ENCODE measurements at regions not wholly inside any gene's neighbourhood (a gene's known extent, or its start where the extent isn't known, plus 50 kb on each side); places are given as distances from the start of the nearest gene placed in this dataset.

DNA sequence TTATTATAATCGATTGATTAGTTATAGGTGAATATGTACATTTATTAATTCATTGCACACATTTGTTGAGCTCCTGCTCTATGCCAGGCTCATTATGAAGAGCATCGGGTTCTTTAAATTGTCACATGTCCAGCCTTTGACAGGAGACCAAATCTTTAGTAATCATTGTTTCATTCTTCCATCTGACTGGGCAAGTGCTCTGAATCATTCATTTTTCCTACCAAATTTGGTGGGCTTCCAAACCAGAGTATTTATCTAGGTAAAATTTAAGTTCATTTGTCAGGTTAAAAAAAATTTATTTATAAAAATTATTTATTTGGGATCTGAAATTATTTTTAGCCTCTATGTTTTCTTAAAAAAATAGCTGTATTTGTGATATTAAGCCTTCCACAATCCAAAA is 404.9 kb upstream of the MMS22L start:
- ATAC-seq = no peak
- TF ChIP-seq ZFP30 (CRISPR knock-in tag; IDR thresholded peaks at IDR 0.05) (no peak), CSDC2 (CRISPR knock-in tag; IDR thresholded peaks at IDR 0.05) (no peak), ZNF70 (CRISPR knock-in tag; IDR thresholded peaks at IDR 0.05) (no peak), ZNF565 (CRISPR knock-in tag; conservative IDR thresholded peaks at IDR 0.05; ENCODE audit: low read depth) (no peak)
- TF ChIP-seq, protein P1, sequence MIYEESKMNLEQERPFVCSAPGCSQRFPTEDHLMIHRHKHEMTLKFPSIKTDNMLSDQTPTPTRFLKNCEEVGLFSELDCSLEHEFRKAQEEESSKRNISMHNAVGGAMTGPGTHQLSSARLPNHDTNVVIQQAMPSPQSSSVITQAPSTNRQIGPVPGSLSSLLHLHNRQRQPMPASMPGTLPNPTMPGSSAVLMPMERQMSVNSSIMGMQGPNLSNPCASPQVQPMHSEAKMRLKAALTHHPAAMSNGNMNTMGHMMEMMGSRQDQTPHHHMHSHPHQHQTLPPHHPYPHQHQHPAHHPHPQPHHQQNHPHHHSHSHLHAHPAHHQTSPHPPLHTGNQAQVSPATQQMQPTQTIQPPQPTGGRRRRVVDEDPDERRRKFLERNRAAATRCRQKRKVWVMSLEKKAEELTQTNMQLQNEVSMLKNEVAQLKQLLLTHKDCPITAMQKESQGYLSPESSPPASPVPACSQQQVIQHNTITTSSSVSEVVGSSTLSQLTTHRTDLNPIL (CRISPR knock-in tag; IDR thresholded peaks at IDR 0.05; ENCODE audit: low read depth) = no peak

DNA sequence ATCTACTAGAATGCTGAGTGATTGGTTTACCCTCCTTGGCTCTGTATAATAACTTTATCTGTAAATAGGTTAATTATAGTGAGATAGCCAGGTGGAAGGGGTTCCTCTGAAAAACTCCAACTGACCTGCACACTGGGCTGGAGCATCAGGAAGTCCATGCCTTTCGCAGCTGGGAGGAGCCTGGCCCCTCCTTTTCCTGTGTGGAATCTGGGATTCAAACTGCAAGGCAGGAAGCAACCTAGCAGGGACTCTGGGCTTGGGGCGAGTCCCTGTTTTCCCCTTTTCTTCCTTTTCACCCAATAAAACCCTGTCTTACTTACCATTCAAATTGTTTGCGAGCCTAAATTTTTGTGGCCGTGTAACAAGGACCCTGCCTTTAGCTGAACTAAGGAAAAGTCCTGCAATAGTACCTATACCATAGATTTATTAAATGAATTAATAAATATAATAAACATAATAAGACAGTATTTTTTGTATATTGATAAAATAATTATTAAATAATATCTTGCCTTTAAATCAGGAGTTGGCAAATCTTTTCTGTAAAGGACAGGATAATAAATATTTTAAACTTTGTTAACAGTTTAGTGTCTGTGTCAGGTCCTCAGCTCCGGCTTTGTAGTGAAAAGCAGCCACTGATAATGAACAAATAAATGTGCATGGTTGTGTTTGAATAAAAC is 406.2 kb upstream of the MMS22L start:
- no peak for ATAC-seq
- TF ChIP-seq PATZ1 (CRISPR knock-in tag; IDR thresholded peaks at IDR 0.05; ENCODE audit: borderline replicate concordance) (no peak), ISL1 (CRISPR knock-in tag; IDR thresholded peaks at IDR 0.05) (no peak), ZFP3 (CRISPR knock-in tag; IDR thresholded peaks at IDR 0.05) (no peak), ZNF8 (CRISPR knock-in tag; IDR thresholded peaks at IDR 0.05) (no peak)

DNA sequence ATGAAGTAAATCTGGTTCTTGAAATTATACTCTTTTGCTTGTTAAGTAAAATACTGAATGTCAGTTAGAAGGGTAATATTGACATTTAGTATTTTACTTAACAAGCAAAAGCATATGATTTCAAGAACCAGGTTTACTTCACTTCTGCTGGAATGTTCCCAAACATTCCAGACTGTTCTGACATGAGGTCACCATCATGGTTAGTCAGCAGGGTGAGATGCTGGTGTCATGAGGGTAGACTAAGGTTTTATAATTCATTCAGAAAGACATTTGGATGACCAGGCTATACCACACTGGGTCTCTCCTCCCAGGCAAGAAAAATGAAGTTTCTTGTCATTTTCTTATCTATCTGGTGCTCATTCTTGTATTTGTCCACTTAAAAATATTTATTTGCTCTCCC is 414.4 kb upstream of the MMS22L start:
- TF ChIP-seq ISL1 (CRISPR knock-in tag; IDR thresholded peaks at IDR 0.05) (peak; percentile 26; the same call in 1 of the 2 replicates), GLIS3 (CRISPR knock-in tag; IDR thresholded peaks at IDR 0.05) (no peak), SNAI2 (CRISPR knock-in tag; IDR thresholded peaks at IDR 0.05) (no peak)
- peak; percentile 68; the same call in 2 of the 3 replicates for ATAC-seq

DNA sequence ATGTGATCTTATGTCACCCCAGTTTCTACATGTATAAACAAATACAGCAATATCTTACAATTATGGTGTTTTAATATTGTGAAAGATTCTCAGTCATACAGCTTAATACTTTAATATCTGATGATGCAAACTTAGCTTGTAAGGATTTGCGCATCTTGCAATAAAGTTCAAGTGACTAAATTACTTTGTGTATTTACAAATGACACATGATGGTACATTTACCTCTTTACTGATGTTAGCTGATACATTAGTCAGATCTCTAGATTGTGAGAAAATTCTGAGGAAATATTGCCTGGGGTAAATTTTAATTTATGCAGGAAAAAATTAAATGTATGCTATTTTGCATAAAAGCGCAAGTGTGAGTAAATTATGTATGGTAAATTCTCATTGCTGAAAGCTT is 418.8 kb upstream of the MMS22L start:
- TF ChIP-seq ZFP30 (CRISPR knock-in tag; IDR thresholded peaks at IDR 0.05) = no peak
- TF ChIP-seq BACH2 (CRISPR knock-in tag; IDR thresholded peaks at IDR 0.05; ENCODE audit: borderline replicate concordance) = no peak
- no peak for TF ChIP-seq ISL1 (CRISPR knock-in tag; IDR thresholded peaks at IDR 0.05)
- TF ChIP-seq TCF4 (CRISPR knock-in tag; IDR thresholded peaks at IDR 0.05; ENCODE audit: borderline replicate concordance) = no peak
- no peak for TF ChIP-seq ZFP3 (CRISPR knock-in tag; IDR thresholded peaks at IDR 0.05)
- TF ChIP-seq ZC3H10 (CRISPR knock-in tag; IDR thresholded peaks at IDR 0.05) = no peak
- TF ChIP-seq ARNTL (CRISPR knock-in tag; IDR thresholded peaks at IDR 0.05; ENCODE audit: borderline replicate concordance, low read depth) = no peak
- TF ChIP-seq ZNF565 (CRISPR knock-in tag; conservative IDR thresholded peaks at IDR 0.05; ENCODE audit: low read depth) = no peak
- no peak for TF ChIP-seq ESRRG (CRISPR knock-in tag; IDR thresholded peaks at IDR 0.05)
- TF ChIP-seq PATZ1 (CRISPR knock-in tag; IDR thresholded peaks at IDR 0.05; ENCODE audit: borderline replicate concordance) = no peak
- TF ChIP-seq, protein P1 (CRISPR knock-in tag; IDR thresholded peaks at IDR 0.05; ENCODE audit: low read depth) = no peak
- no peak for TF ChIP-seq TOX (CRISPR knock-in tag; IDR thresholded peaks at IDR 0.05; ENCODE audit: borderline replicate concordance)
- ATAC-seq = no peak

DNA sequence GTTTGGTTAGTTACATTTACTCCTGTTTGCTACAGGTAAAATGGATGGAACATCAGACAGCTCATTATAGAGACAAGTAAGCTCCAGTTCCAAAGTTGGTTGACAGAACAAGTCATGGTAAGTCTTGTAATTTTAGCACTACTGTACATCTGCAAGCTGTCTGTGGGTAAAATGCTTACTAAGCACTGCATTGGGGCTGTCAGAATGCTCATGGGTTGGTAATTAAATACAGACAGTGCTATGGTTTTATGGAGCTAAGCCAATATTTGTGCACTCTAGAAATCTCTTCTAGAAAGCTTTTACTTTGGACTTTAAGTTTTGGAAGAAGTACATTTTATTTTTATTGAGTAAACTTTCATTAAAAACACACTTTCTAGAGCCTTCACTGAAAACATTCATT is 419.2 kb upstream of the MMS22L start:
- peak; percentile 63 for ATAC-seq
- TF ChIP-seq ZFP30 (CRISPR knock-in tag; IDR thresholded peaks at IDR 0.05) = no peak
- TF ChIP-seq, protein P1 (CRISPR knock-in tag; IDR thresholded peaks at IDR 0.05; ENCODE audit: low read depth) = no peak
- no peak for TF ChIP-seq ESRRG (CRISPR knock-in tag; IDR thresholded peaks at IDR 0.05)
- no peak for TF ChIP-seq PATZ1 (CRISPR knock-in tag; IDR thresholded peaks at IDR 0.05; ENCODE audit: borderline replicate concordance)
- TF ChIP-seq SNAI2 (CRISPR knock-in tag; IDR thresholded peaks at IDR 0.05) = no peak
- TF ChIP-seq ZNF70 (CRISPR knock-in tag; IDR thresholded peaks at IDR 0.05) = no peak
- no peak for TF ChIP-seq RARB (CRISPR knock-in tag; IDR thresholded peaks at IDR 0.05)
- TF ChIP-seq ZC3H10 (CRISPR knock-in tag; IDR thresholded peaks at IDR 0.05) = no peak
- TF ChIP-seq ZNF8 (CRISPR knock-in tag; IDR thresholded peaks at IDR 0.05) = no peak
- TF ChIP-seq ISL1 (CRISPR knock-in tag; IDR thresholded peaks at IDR 0.05) = no peak
- TF ChIP-seq CSDC2 (CRISPR knock-in tag; IDR thresholded peaks at IDR 0.05) = no peak
- no peak for TF ChIP-seq ZNF565 (CRISPR knock-in tag; conservative IDR thresholded peaks at IDR 0.05; ENCODE audit: low read depth)
- no peak for TF ChIP-seq TCF4 (CRISPR knock-in tag; IDR thresholded peaks at IDR 0.05; ENCODE audit: borderline replicate concordance)
- TF ChIP-seq, protein P2, sequence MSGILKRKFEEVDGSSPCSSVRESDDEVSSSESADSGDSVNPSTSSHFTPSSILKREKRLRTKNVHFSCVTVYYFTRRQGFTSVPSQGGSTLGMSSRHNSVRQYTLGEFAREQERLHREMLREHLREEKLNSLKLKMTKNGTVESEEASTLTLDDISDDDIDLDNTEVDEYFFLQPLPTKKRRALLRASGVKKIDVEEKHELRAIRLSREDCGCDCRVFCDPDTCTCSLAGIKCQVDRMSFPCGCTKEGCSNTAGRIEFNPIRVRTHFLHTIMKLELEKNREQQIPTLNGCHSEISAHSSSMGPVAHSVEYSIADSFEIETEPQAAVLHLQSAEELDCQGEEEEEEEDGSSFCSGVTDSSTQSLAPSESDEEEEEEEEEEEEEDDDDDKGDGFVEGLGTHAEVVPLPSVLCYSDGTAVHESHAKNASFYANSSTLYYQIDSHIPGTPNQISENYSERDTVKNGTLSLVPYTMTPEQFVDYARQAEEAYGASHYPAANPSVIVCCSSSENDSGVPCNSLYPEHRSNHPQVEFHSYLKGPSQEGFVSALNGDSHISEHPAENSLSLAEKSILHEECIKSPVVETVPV (CRISPR knock-in tag; IDR thresholded peaks at IDR 0.05) = no peak
- TF ChIP-seq TOX (CRISPR knock-in tag; IDR thresholded peaks at IDR 0.05; ENCODE audit: borderline replicate concordance) = no peak
- TF ChIP-seq OSR1 (CRISPR knock-in tag; IDR thresholded peaks at IDR 0.05) = no peak
- TF ChIP-seq GLIS3 (CRISPR knock-in tag; IDR thresholded peaks at IDR 0.05) = no peak

Measured in SK-N-SH treated with all-trans-retinoic acid at 6 μM for 48 hours (cell line).